GM21737 (cell line): ENCODE measurements at regions not wholly inside any gene's neighbourhood (a gene's known extent, or its start where the extent isn't known, plus 50 kb on each side); places are given as distances from the start of the nearest gene placed in this dataset.

Source experiments
- ATAC-seq: cut with Tn5 transposase; IDR thresholded peaks from one replicate; pipeline ENCODE4 v1.9.1; 2021; ENCODE audit warnings: mild to moderate bottlenecking, moderate library complexity; ENCODE audit not compliant: unreplicated experiment

- ATAC-seq = no peak
Measured at GRCh38 chr1:217095050-217095622, 371.9 kb upstream of the ESRRG start.

GRCh38 chr1:217091561-217091960 lies 368.3 kb upstream of the ESRRG start:
- no peak for ATAC-seq

- no peak for ATAC-seq
Measured at GRCh38 chr1:217090060-217090911, 367.1 kb upstream of the ESRRG start.

GRCh38 chr1:217089361-217090014 lies 366.3 kb upstream of the ESRRG start:
- ATAC-seq = no peak

GRCh38 chr1:217088521-217089284 lies 365.5 kb upstream of the ESRRG start:
- no peak for ATAC-seq

- ATAC-seq = no peak
Measured at GRCh38 chr1:217088011-217088410, 364.8 kb upstream of the ESRRG start.

GRCh38 chr1:217079584-217079983 lies 356.4 kb upstream of the ESRRG start:
- ATAC-seq = no peak

- ATAC-seq = no peak
Measured at GRCh38 chr1:217078959-217079358, 355.7 kb upstream of the ESRRG start.

- no peak for ATAC-seq
Measured at GRCh38 chr1:217078078-217078690, 355.0 kb upstream of the ESRRG start.

- ATAC-seq = no peak
Measured at GRCh38 chr1:217077426-217077825, 354.2 kb upstream of the ESRRG start.

GRCh38 chr1:217076902-217077301 lies 353.7 kb upstream of the ESRRG start:
- no peak for ATAC-seq

- ATAC-seq = no peak
Measured at GRCh38 chr1:217072926-217073325, 349.7 kb upstream of the ESRRG start.

- ATAC-seq = no peak
Measured at GRCh38 chr1:217067642-217068041, 344.4 kb upstream of the ESRRG start.

- ATAC-seq = no peak
Measured at GRCh38 chr1:217066794-217067193, 343.6 kb upstream of the ESRRG start.

- ATAC-seq = no peak
Measured at GRCh38 chr1:217063172-217063908, 340.1 kb upstream of the ESRRG start.

- ATAC-seq = no peak
Measured at GRCh38 chr1:217062586-217062985, 339.4 kb upstream of the ESRRG start.

- no peak for ATAC-seq
Measured at GRCh38 chr1:217059401-217059800, 336.2 kb upstream of the ESRRG start.

GRCh38 chr1:217053676-217054075 lies 330.4 kb upstream of the ESRRG start:
- ATAC-seq = no peak

GRCh38 chr1:217052626-217053025 lies 329.4 kb upstream of the ESRRG start:
- ATAC-seq = no peak

GRCh38 chr1:217052196-217052595 lies 329.0 kb upstream of the ESRRG start:
- no peak for ATAC-seq
